ENCODE measurements at regions not wholly inside any gene's neighbourhood (a gene's known extent, or its start where the extent isn't known, plus 50 kb on each side); places are given as distances from the start of the nearest gene placed in this dataset.

GRCh38 chr18:34055227-34055626 is 169.5 kb downstream of the NOL4 start:
- TF ChIP-seq CTCF (IDR thresholded peaks at IDR 0.05; ENCODE audit: extremely low read depth in 1 of 2, insufficient read depth in 1 of 2, low read depth in 1 of 2, low read length in 2 of 2) (no peak), FOS (IDR thresholded peaks at IDR 0.05; ENCODE audit: borderline replicate concordance, insufficient read depth, low read length) (no peak), POLR2A (IDR thresholded peaks at IDR 0.05; ENCODE audit: low read depth, low read length) (no peak), POLR2AphosphoS5 (IDR thresholded peaks at IDR 0.05; ENCODE audit: insufficient read depth, low read depth, low read length) (no peak), MYC (IDR thresholded peaks at IDR 0.05; ENCODE audit: low read depth, low read length) (no peak), EZH2 (IDR thresholded peaks at IDR 0.05; ENCODE audit: borderline replicate concordance, low read depth, low read length, severe bottlenecking) (no peak), JUN (IDR thresholded peaks at IDR 0.05; ENCODE audit: borderline replicate concordance, insufficient read depth, insufficient read length, low read depth) (no peak), GATA2 (IDR thresholded peaks at IDR 0.05; ENCODE audit: insufficient read depth, insufficient read length, low read depth, low read length) (no peak)
- TF ChIP-seq, protein P1, sequence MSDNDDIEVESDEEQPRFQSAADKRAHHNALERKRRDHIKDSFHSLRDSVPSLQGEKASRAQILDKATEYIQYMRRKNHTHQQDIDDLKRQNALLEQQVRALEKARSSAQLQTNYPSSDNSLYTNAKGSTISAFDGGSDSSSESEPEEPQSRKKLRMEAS (IDR thresholded peaks at IDR 0.05; ENCODE audit: insufficient read depth, insufficient read length), result no peak

Data from endothelial cell of umbilical vein (primary cell).